Smooth muscle cell (in vitro differentiated cells): ENCODE measurements at regions not wholly inside any gene's neighbourhood (a gene's known extent, or its start where the extent isn't known, plus 50 kb on each side); places are given as distances from the start of the nearest gene placed in this dataset.
"Not testable (repeated sequence)": the region's sequence is repeated elsewhere in the genome, so short reads cannot be mapped to it uniquely, and the experiment has no call there.

Experiments used
- DNase-seq: peaks from one replicate; lab custom pipeline; 2025; ENCODE audit not compliant: unreplicated experiment; lab: John Stamatoyannopoulos, UW
- H2AFZ ChIP-seq: fragments of 200-600 bp; sonication (generic); 2 replicates; pipeline ENCODE4 v1.6.0; 2016; ENCODE audit warnings: antibody characterized with exemption, low read depth, mild to moderate bottlenecking
- H3F3A ChIP-seq: fragments of 200-600 bp; sonication (generic); 2 replicates; pipeline ENCODE4 v1.6.0; 2017; ENCODE audit warnings: antibody characterized with exemption, low read depth
- H3K27ac ChIP-seq: fragments of 200-600 bp; sonication (generic); 2 replicates; pipeline ENCODE4 v1.5.1; 2016; ENCODE audit warnings: low read depth, mild to moderate bottlenecking
- H3K27me3 ChIP-seq: fragments of 200-600 bp; sonication (generic); 2 replicates; pipeline ENCODE4 v1.6.1; 2016; ENCODE audit warnings: low read depth, mild to moderate bottlenecking
- H3K36me3 ChIP-seq: fragments of 200-600 bp; sonication (generic); 2 replicates; pipeline ENCODE4 v1.5.1; 2016; ENCODE audit warnings: low read depth
- H3K4me1 ChIP-seq: fragments of 200-600 bp; sonication (generic); 2 replicates; pipeline ENCODE4 v1.5.1; 2016; ENCODE audit warnings: low read depth
- H3K4me2 ChIP-seq: fragments of 200-600 bp; sonication (generic); 2 replicates; pipeline ENCODE4 v1.6.0; 2016; ENCODE audit warnings: mild to moderate bottlenecking
- H3K4me3 ChIP-seq: fragments of 200-600 bp; sonication (generic); 2 replicates; pipeline ENCODE4 v1.5.1; 2016; ENCODE audit warnings: mild to moderate bottlenecking
- H3K79me2 ChIP-seq: fragments of 200-600 bp; sonication (generic); 2 replicates; pipeline ENCODE4 v1.6.0; 2016; ENCODE audit warnings: low read depth, mild to moderate bottlenecking
- H3K9ac ChIP-seq: fragments of 200-600 bp; sonication (generic); 2 replicates; pipeline ENCODE4 v1.6.0; 2016; ENCODE audit warnings: low read depth
- H3K9me3 ChIP-seq: fragments of 200-600 bp; sonication (generic); replicated peaks from 2 replicates; pipeline ENCODE4 v1.5.1; 2016; ENCODE audit warnings: low read depth
- H4K20me1 ChIP-seq: fragments of 200-600 bp; sonication (generic); 2 replicates; pipeline ENCODE4 v1.6.0; 2016; ENCODE audit warnings: low read depth
- WGBS: methylation state at CpG from one replicate; pipeline ENCODE4 v1.1.7; 2016; ENCODE audit warnings: low lambda C conversion rate; 5-methylcytosine and 5-hydroxymethylcytosine counted together
- TF ChIP-seq, protein P1 (sequence below): fragments of 200-600 bp; sonication (generic); IDR thresholded peaks from 2 replicates; pipeline ENCODE4 v1.5.1; 2017; ENCODE audit warnings: borderline replicate concordance, mild to moderate bottlenecking, antibody characterized with exemption; ENCODE audit not compliant: insufficient read depth, poor library complexity, severe bottlenecking

DNA sequence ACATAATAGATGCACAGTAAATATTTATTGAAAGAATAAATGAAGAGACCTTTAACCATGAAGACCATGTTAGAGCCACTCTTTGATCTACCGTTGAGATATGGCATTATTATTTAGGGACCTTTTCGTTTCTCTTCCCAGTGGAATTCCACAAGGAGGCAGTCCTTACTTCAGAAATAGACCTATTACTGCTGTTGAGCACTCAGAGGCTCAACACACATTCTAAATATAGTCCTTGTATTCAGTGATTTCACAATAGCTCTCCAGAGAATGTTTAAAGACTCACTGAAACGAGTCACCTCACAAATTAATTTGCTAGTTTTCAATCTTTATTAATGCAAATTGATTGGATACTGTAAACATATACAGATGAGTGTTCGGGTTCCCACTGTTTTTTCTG, 603.8 kb downstream of the CDH8 start:
- no peak overlapping the region for H3K4me2 ChIP-seq
- no peaks in the 10 kb centered on the region for H4K20me1 ChIP-seq
- H3K27me3 ChIP-seq, result no peaks in the 10 kb centered on the region
- H3K27ac ChIP-seq, result no peak overlapping the region
- no peak overlapping the region for H3K9ac ChIP-seq
- H2AFZ ChIP-seq, result no peak overlapping the region
- TF ChIP-seq, protein P1, sequence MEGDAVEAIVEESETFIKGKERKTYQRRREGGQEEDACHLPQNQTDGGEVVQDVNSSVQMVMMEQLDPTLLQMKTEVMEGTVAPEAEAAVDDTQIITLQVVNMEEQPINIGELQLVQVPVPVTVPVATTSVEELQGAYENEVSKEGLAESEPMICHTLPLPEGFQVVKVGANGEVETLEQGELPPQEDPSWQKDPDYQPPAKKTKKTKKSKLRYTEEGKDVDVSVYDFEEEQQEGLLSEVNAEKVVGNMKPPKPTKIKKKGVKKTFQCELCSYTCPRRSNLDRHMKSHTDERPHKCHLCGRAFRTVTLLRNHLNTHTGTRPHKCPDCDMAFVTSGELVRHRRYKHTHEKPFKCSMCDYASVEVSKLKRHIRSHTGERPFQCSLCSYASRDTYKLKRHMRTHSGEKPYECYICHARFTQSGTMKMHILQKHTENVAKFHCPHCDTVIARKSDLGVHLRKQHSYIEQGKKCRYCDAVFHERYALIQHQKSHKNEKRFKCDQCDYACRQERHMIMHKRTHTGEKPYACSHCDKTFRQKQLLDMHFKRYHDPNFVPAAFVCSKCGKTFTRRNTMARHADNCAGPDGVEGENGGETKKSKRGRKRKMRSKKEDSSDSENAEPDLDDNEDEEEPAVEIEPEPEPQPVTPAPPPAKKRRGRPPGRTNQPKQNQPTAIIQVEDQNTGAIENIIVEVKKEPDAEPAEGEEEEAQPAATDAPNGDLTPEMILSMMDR, result peak; percentile 26
- no peak overlapping the region for H3K4me3 ChIP-seq
- no peaks in the 10 kb centered on the region for H3K36me3 ChIP-seq
- H3K9me3 ChIP-seq, result no peaks in the 10 kb centered on the region
- no peaks in the 10 kb centered on the region for H3K4me1 ChIP-seq
- no peaks in the 10 kb centered on the region for H3K79me2 ChIP-seq
- no peak for DNase-seq
- 57% methylated on average over 4 of the region's 4 CpGs for WGBS
- no peaks in the 10 kb centered on the region for H3F3A ChIP-seq

DNA sequence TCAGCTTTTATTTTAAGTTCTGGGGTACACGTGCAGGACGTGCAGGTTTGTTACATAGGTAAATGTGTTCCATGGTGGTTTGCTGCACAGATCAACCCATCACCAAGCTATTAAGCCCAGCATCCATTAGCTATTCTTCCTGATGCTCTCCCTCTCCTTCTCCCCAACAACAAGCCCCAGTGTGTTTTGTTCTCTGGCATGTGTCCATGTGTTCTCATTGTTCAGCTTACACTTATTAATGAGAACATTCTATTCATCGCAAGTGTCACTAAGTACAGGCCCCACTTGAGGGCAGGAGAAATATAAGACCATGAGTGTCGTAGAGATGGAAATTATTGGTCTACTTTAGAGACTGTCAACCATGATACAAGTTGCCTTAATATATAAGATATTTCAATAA, 615.1 kb downstream of the CDH8 start:
- peaks cover 4% of the 10 kb centered on the region for H3K4me1 ChIP-seq
- WGBS, result 92% methylated on average over 4 of the region's 4 CpGs
- H3K79me2 ChIP-seq, result no peaks in the 10 kb centered on the region
- TF ChIP-seq, protein P1, result no peak
- H3K9me3 ChIP-seq, result no peaks in the 10 kb centered on the region
- no peak overlapping the region for H3K4me2 ChIP-seq
- no peak overlapping the region for H3K27ac ChIP-seq
- no peaks in the 10 kb centered on the region for H4K20me1 ChIP-seq
- H2AFZ ChIP-seq, result no peak overlapping the region
- H3K27me3 ChIP-seq, result no peaks in the 10 kb centered on the region
- H3F3A ChIP-seq, result no peaks in the 10 kb centered on the region
- no peak overlapping the region for H3K4me3 ChIP-seq
- DNase-seq, result no peak
- H3K36me3 ChIP-seq, result no peaks in the 10 kb centered on the region
- no peak overlapping the region for H3K9ac ChIP-seq

DNA sequence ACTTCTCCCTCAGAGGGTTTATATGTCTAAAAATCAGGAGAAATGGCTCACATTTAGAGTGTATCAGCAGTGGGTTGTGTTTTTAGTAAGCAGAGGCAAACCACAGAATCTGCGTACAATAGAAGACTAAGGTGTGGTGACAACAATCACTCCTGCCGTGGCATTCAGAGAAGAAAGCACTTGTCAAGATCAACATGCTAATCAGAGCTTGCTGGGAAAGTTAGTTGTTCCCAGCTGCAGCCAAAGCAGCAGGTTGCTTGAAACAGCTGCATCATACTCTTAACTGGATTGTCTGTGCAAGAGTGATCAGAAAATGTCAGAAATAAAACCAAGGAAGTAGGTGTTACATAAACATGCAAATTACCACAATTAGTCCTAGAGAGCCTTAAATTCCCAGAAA, 616.4 kb downstream of the CDH8 start:
- no peak overlapping the region for H3K4me2 ChIP-seq
- H2AFZ ChIP-seq, result no peak overlapping the region
- no peaks in the 10 kb centered on the region for H3K9me3 ChIP-seq
- no peak for DNase-seq
- WGBS, result 47% methylated on average over 2 of the region's 2 CpGs
- no peak overlapping the region for H3K4me3 ChIP-seq
- no peaks in the 10 kb centered on the region for H3K27me3 ChIP-seq
- no peak overlapping the region for H3K27ac ChIP-seq
- no peak overlapping the region for H3K9ac ChIP-seq
- H4K20me1 ChIP-seq, result no peaks in the 10 kb centered on the region
- H3F3A ChIP-seq, result no peaks in the 10 kb centered on the region
- H3K4me1 ChIP-seq, result peaks cover 4% of the 10 kb centered on the region
- no peaks in the 10 kb centered on the region for H3K79me2 ChIP-seq
- no peaks in the 10 kb centered on the region for H3K36me3 ChIP-seq
- TF ChIP-seq, protein P1, result no peak

DNA sequence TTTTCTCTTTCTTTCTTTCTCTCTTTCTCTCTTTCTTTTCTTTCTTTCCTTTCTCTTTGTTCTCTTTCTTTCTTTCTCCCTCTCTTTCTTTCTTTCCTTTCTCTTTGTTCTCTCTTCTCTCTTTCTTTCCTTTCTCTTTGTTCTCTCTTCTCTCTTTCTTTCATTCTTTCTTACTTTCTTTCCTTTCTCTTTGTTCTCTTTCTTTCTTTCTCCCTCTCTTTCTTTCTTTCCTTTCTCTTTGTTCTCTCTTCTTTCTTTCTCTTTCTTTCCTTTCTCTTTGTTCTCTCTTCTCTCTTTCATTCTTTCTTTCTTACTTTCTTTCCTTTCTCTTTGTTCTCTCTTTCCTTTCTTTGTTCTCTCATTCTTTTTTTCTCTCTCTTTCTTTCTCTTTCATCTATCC, 617.4 kb downstream of the CDH8 start:
- H4K20me1 ChIP-seq, H3F3A ChIP-seq, H3K36me3 ChIP-seq, H3K4me1 ChIP-seq, H2AFZ ChIP-seq, DNase-seq, H3K4me3 ChIP-seq, H3K4me2 ChIP-seq, H3K27me3 ChIP-seq, H3K9ac ChIP-seq, H3K79me2 ChIP-seq, H3K27ac ChIP-seq, H3K9me3 ChIP-seq: not testable (repeated sequence)
